NCI-H1930 (cell line): ENCODE measurements at regions not wholly inside any gene's neighbourhood (a gene's known extent, or its start where the extent isn't known, plus 50 kb on each side); places are given as distances from the start of the nearest gene placed in this dataset.
A peak's percentile ranks its signal among the peaks of the same experiment; 100 is the strongest.

ENCODE experiments used
- DNase-seq, 2 experiments: peaks; one replicate each; lab custom pipeline; 2025; lab: John Stamatoyannopoulos, UW

DNA sequence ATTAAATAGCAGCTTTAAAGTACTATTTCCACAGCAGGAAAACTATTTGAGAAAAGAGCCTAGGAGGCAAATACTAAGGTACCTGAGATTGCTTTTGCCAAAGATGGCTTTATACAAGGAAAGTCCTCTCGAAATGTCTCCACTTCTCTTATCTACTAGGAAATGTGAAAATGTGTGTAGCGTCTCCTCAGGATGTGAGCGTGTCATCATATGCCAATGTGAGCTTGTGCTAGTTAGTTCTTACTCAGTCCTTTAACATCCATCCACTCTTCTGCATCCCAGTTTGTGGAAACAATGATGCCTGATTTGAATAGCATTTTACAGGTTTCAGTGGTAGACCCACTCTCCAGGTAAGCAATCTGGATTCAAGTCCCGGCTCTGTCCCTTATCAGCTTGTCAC, 421.0 kb downstream of the DYNC2H1 start:
- DNase-seq, result no peak

GRCh38 chr11:103532133-103532788, 423.0 kb downstream of the DYNC2H1 start:
- DNase-seq, result no peak

- no peak for DNase-seq
Observed at GRCh38 chr11:103534191-103534590, 425.0 kb downstream of the DYNC2H1 start.

DNA sequence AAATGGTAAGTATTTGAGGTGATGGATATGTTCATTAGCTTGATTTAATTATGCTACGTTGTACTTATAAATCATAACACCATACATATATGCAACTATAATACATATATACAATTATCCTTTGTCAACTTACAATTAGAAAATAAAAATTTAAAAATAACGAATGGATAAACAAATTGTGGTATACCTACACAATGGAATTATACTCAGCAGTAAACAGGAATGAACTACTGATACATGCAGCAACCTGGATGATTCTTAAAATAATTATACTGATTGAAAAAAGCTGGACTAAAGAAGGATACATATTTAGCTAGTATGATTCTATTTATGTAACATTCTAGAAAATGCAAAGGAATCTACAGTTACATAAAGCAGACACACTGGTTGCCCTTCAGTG, 425.7 kb downstream of the DYNC2H1 start:
- no peak for DNase-seq

DNA sequence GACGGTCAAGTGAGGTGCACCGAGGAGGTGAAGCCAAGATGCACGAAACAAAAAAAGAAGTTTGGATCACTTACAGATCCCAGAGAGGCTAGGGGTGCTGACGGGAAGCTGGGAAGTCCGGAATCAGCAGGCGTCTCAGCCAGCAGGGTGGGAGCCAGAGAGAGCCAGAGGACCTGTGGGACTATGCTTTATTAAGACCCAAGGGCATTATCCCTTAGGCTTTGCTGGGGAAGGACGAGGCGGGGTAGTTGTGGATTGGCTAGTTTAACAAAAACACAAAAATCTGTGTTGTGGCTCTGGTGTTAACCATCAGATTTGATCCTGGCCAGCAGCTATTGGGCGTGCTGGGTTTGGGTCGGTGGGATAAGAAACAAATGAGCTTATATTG, 427.1 kb downstream of the DYNC2H1 start:
- DNase-seq, result no peak

GRCh38 chr11:103537904-103538502, 428.8 kb downstream of the DYNC2H1 start:
- no peak for DNase-seq

DNA sequence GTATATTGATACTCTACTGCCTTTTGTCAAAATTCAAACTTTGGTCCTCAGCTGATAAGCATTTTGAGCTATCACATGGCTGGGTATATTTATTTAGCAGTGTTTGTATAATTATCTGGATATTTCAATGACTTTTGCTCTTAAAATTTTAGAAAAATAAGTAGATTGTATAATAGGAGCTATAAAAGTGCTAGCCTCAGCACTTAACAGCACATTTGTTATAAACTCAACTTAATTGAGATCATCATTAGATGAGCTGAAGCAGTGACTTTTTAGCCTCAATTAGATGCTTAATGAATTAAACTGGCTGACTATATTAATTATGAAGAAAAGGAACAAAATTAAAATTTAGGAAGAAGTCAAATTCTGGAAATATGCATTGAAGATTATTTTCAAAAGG, 429.9 kb downstream of the DYNC2H1 start:
- DNase-seq, result no peak

DNA sequence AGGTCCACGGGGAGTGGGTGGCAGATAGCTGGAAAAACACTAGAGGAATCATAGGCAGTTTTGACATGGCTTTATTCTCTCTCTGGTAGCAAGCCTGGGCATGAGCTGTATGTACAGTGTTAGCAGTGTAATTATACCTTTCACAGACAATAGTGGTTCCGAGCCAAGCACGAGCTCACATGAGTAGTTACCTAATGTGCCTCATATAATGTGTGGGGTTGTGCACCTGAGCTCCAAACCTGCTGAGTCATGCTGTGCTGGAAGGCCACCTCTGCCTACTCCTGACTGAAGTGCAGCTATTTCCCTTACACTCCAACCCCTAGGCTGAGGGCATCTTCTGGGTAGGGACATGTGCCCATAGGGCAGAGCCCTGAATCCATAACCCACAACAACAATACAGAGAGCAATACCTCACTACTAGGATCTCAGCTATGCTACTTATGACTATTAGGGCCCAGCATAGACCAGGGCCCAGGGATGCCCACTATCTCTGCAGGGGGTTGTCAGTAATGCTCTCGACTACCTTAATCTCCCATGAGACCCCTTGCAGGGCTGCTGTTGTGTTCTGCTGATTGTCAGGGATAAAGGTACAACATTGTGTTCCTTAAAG, 432.1 kb downstream of the DYNC2H1 start:
- no peak for DNase-seq

DNA sequence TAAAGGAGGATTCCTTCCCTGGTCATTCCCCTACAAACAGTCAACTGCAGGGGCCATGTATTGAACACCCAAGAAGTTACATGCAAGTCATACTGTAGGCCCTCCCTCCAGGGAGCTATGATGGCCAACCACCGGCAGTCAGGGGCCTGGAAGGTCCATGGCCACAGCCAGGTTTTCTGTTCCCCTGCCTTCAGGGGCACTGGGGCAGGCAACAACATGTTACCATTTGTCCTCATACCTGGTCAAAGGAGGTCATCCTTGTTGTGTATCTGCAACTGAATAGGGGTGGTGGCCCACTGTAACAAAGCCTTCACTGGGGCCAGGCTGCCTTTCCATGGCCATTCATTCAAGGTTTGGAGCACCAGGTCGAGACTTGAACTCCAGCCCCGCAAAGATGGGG, 433.6 kb downstream of the DYNC2H1 start:
- DNase-seq, result no peak

DNA sequence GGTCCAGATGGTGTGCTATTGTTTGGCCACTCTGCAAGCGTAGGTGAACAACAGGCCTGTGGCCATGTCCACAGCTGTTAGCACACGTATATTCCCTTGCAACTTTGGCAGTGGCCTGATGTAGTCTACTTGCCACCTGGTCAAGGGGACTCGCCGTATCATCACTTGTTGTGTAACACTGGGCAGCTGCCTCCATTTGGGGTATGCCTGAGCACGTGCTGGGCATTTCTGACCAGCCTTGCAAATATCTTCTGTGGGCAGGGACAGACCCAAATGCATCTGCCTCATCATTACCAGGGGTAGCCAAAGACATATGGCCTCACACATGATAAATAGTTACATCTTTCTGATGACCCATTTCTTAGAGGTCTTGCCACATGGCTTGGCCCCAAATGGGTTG, 434.2 kb downstream of the DYNC2H1 start:
- no peak for DNase-seq

DNA sequence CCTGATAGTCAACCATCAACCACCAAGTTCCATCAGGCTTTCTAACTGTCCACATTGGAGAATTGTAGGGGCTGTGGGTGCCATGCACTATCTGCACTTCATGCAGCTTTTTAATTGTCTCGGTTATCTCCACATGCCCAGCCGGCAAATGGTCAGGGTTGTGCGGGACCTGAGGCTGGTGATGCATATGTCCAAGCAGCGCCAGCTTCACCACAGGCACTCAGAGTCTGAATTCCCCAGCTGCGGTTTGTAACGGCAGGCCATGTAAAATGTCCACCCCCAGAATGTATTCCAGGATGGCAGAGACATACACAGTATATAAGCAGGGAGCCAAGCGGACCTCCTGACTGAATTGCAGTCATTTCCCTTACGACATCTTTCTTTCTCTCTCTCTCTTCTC, 435.6 kb downstream of the DYNC2H1 start:
- DNase-seq, result no peak

DNA sequence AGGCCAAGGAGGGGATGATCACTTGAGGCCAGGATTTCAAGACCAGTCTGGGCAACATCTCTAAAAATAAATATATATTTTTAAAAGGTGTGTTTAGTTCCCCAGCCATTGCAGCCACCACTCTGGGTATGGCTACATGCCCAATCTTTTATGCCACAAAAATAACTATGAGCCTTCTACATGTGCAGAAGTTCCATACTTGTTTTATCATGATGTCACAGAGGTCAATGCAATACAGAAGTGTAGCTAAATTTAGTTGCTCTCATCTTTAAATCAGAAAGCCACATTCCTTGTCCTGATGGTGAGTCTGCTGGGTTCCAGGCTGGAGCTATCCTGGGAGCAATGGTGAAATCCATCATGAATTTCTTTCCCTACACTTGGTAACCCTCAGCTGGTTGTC, 436.3 kb downstream of the DYNC2H1 start:
- no peak for DNase-seq

GRCh38 chr11:103546236-103546635, 437.0 kb downstream of the DYNC2H1 start:
- DNase-seq, result peak; percentile 3 to 34

- DNase-seq, result no peak
Observed at GRCh38 chr11:103547024-103547423, 437.8 kb downstream of the DYNC2H1 start.

DNA sequence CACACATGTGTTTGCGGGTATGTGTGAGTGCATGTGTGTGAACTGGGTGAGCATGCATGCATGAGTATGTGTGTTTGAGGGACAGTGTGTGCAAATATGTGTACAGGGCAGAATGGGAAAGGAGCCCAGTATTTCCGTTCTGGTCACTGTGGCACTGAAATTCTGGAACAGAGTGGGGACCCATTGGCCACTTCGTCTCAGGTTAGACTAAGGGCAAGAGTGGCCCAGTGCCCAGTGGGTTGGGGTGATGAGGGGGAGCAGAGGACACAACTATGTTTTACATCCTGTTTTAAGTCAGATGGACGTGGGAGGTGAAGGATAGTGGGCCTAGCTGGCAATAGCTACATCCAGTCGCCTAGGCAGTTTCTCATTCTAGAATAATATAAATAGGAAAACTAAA, 438.5 kb downstream of the DYNC2H1 start:
- DNase-seq, result no peak

DNA sequence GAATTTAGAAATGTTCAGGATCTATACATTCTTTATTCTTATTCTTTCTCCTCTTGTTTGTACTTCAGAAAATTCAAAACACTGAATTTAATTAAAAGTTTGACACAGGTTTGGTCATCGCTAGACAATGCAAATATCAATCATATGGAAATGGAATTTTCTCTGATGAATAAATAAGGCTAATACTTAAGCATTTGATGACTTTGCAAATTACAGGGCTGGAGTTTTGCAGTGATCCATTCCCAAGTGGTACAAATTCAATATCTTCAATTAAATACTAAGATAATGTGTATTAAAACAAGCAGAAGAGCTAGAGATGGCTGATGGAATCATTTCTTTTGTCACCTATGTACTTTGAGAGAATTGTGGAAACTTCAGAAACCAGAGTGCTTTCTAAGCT, 439.6 kb downstream of the DYNC2H1 start:
- no peak for DNase-seq

GRCh38 chr11:103550811-103551210, 441.6 kb downstream of the DYNC2H1 start:
- no peak for DNase-seq

GRCh38 chr11:103552086-103552485, 442.9 kb downstream of the DYNC2H1 start:
- no peak for DNase-seq

DNA sequence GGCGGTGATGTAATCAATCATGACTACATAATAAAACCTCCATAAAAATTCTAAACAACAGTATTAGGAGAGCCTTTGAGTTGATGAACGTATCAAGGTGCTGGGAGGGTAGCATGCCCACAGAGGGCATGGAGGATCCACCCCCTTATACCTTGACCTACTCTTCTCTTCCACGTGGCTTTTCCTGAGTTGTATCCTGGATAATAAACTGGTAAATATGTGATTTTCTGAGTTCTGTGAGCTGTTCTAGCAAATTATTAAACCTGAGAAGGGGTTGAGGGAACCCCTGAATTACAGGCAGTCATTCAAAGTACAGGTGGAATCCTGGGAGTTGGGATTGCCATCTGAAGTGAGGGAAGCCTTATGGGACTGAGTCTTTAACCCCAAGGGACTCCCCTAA, 446.9 kb downstream of the DYNC2H1 start:
- DNase-seq, result no peak

GRCh38 chr11:103566116-103566515, 456.9 kb downstream of the DYNC2H1 start:
- DNase-seq, result no peak

GRCh38 chr11:103581760-103582159, 454.7 kb upstream of the DDI1 start:
- DNase-seq, result no peak

- DNase-seq, result no peak
Observed at GRCh38 chr11:103582351-103582909, 454.0 kb upstream of the DDI1 start.

GRCh38 chr11:103584021-103584420, 452.4 kb upstream of the DDI1 start:
- DNase-seq, result no peak
